ENCODE measurements at regions not wholly inside any gene's neighbourhood (a gene's known extent, or its start where the extent isn't known, plus 50 kb on each side); places are given as distances from the start of the nearest gene placed in this dataset.
A peak's percentile ranks its signal among the peaks of the same experiment; 100 is the strongest.
"Not testable (repeated sequence)": the region's sequence is repeated elsewhere in the genome, so short reads cannot be mapped to it uniquely, and the experiment has no call there.

GRCh38 chr9:124084087-124084486, 72.5 kb downstream of the LHX2 start:
- no peak for DNase-seq

- no peak for DNase-seq
These were observed 75.7 kb downstream of the LHX2 start for GRCh38 chr9:124087226-124087625.

- no peak for DNase-seq
These were observed 76.9 kb downstream of the LHX2 start for GRCh38 chr9:124088476-124088837.

GRCh38 chr9:124089631-124090488, 78.3 kb downstream of the LHX2 start:
- not testable (repeated sequence) for DNase-seq

GRCh38 chr9:124098141-124098905, 86.8 kb downstream of the LHX2 start:
- no peak for DNase-seq

GRCh38 chr9:124099860-124100259, 88.3 kb downstream of the LHX2 start:
- no peak for DNase-seq

GRCh38 chr9:124101215-124101968, 89.8 kb downstream of the LHX2 start:
- no peak for DNase-seq

- DNase-seq, result no peak
These were observed 90.4 kb downstream of the LHX2 start for GRCh38 chr9:124101969-124102345.

GRCh38 chr9:124102363-124102762, 90.8 kb downstream of the LHX2 start:
- DNase-seq, result no peak

GRCh38 chr9:124105266-124105665, 93.7 kb downstream of the LHX2 start:
- DNase-seq, result no peak

- DNase-seq, result no peak
These were observed 96.6 kb downstream of the LHX2 start for GRCh38 chr9:124108216-124108615.

- peak; percentile 31 for DNase-seq
These were observed 98.8 kb downstream of the LHX2 start for GRCh38 chr9:124110307-124110915.

GRCh38 chr9:124116683-124117363, 105.3 kb downstream of the LHX2 start:
- no peak for DNase-seq

GRCh38 chr9:124118894-124119293, 107.3 kb downstream of the LHX2 start:
- DNase-seq, result no peak

- DNase-seq, result no peak
These were observed 108.7 kb downstream of the LHX2 start for GRCh38 chr9:124120272-124120671.

GRCh38 chr9:124121725-124122124, 110.2 kb downstream of the LHX2 start:
- DNase-seq, result no peak

- DNase-seq, result no peak
These were observed 110.8 kb downstream of the LHX2 start for GRCh38 chr9:124122321-124122720.

- DNase-seq, result no peak
These were observed 111.4 kb downstream of the LHX2 start for GRCh38 chr9:124122813-124123462.

GRCh38 chr9:124123621-124124020, 112.1 kb downstream of the LHX2 start:
- DNase-seq, result not testable (repeated sequence)

- DNase-seq, result no peak
These were observed 113.4 kb downstream of the LHX2 start for GRCh38 chr9:124124729-124125650.

GRCh38 chr9:124125651-124125977, 114.0 kb downstream of the LHX2 start:
- DNase-seq, result no peak
